GM23338 (cell line): ENCODE measurements at regions not wholly inside any gene's neighbourhood (a gene's known extent, or its start where the extent isn't known, plus 50 kb on each side); places are given as distances from the start of the nearest gene placed in this dataset.

ENCODE experiments used
- CREB1 ChIP-seq: fragments of 250-450 bp; sonication (Bioruptor Pico); IDR thresholded peaks from 2 replicates; pipeline ENCODE4 v1.5.0; 2020; ENCODE audit warnings: low read depth, mild to moderate bottlenecking, moderate library complexity
- CTCF ChIP-seq, 2 experiments: fragments of 200-600 bp in 1 of 2; sonication (generic) in 1 of 2; conservative IDR thresholded peaks; 2 replicates each; pipeline versions ENCODE4 v1.5.1 to v1.6.1; 2016 to 2017; ENCODE audit warnings: antibody characterized with exemption in 2 of 2, low read depth in 2 of 2, mild to moderate bottlenecking in 2 of 2, moderate library complexity in 1 of 2
- ETS1 ChIP-seq: IDR thresholded peaks from 2 replicates; pipeline ENCODE4 v1.6.1; 2016; ENCODE audit warnings: antibody characterized with exemption
- EZH2 ChIP-seq: fragments of 200-600 bp; sonication (generic); IDR thresholded peaks from one replicate; pipeline ENCODE4 v1.8.0; 2017; ENCODE audit warnings: antibody characterized with exemption, mild to moderate bottlenecking, low read depth; ENCODE audit not compliant: unreplicated experiment
- EZH2phosphoT487 ChIP-seq: fragments of 200-600 bp; sonication (generic); IDR thresholded peaks from one replicate; pipeline ENCODE4 v1.8.1; 2018; ENCODE audit warnings: antibody characterized with exemption; ENCODE audit not compliant: unreplicated experiment
- POLR2AphosphoS5 ChIP-seq: IDR thresholded peaks from 2 replicates; pipeline ENCODE4 v1.6.1; 2016; ENCODE audit warnings: antibody characterized with exemption, low read depth
- REST ChIP-seq: IDR thresholded peaks from one replicate; pipeline ENCODE4 v1.6.1; 2018; ENCODE audit warnings: antibody characterized with exemption; ENCODE audit not compliant: unreplicated experiment
- ZNF331 ChIP-seq: fragments of 250-450 bp; sonication (Bioruptor Pico); IDR thresholded peaks from 2 replicates; pipeline ENCODE4 v1.5.0; 2020; ENCODE audit warnings: low read depth, mild to moderate bottlenecking, moderate library complexity

DNA sequence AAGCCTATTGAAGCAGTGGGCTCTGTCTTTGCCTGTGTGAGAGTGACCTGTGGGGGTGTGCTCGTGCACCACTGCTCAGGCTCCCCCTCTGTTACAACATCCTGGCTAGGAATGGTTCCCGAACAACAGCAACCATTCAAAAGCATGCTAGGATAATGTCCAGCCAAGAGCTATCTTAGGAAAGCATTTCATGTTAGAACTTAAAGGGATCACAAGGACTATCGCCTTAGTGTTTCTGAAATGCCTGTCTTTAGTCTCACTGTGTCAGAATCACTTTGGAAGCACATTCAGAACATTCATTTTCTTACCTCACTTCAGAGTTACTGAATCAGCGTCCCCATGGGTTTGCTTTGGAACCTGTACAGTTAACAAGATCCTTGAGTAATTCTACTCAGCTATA lies 134.9 kb upstream of the DSEL start:
- TF ChIP-seq CTCF (conservative IDR thresholded peaks at IDR 0.05; ENCODE audit: low read depth in 2 of 2) = no peak
- TF ChIP-seq EZH2 = no peak
- TF ChIP-seq POLR2AphosphoS5 = no peak
- TF ChIP-seq ZNF331 (CRISPR knock-in tag) = no peak
- no peak for TF ChIP-seq EZH2phosphoT487
- no peak for TF ChIP-seq ETS1
- no peak for TF ChIP-seq REST
- no peak for TF ChIP-seq CREB1 (CRISPR knock-in tag)
